Effector memory CD4-positive, alpha-beta T cell (primary cell): ENCODE measurements at regions not wholly inside any gene's neighbourhood (a gene's known extent, or its start where the extent isn't known, plus 50 kb on each side); places are given as distances from the start of the nearest gene placed in this dataset.

Experiments
- DNase-seq, 3 donors: peaks; one replicate each; pipeline ENCODE4 v3.0.0-alpha.2; 2020
- H3K27ac ChIP-seq: 2 replicates; pipeline ENCODE4 v1.7.0; 2013; ENCODE audit warnings: mild to moderate bottlenecking, low read length, moderate library complexity; ENCODE audit not compliant: insufficient read depth, poor library complexity, severe bottlenecking
- H3K27me3 ChIP-seq: replicated peaks from 2 replicates; pipeline ENCODE4 v1.7.0; 2013; ENCODE audit warnings: mild to moderate bottlenecking, low read length; ENCODE audit not compliant: insufficient read depth, control insufficient read depth, poor library complexity, severe bottlenecking
- H3K36me3 ChIP-seq: 2 replicates; pipeline ENCODE4 v1.7.0; 2013; ENCODE audit warnings: mild to moderate bottlenecking, low read length, moderate library complexity; ENCODE audit not compliant: control insufficient read depth, insufficient read depth
- H3K4me1 ChIP-seq: 2 replicates; pipeline ENCODE4 v1.7.0; 2013; ENCODE audit warnings: low read length, mild to moderate bottlenecking; ENCODE audit not compliant: control insufficient read depth, insufficient read depth, poor library complexity, severe bottlenecking
- H3K4me3 ChIP-seq: 2 replicates; pipeline ENCODE4 v1.7.0; 2013; ENCODE audit warnings: low read length, low read depth, mild to moderate bottlenecking; ENCODE audit not compliant: insufficient read depth, poor library complexity, severe bottlenecking
- H3K9me3 ChIP-seq: 2 replicates; pipeline ENCODE4 v1.7.0; 2013; ENCODE audit warnings: mild to moderate bottlenecking, low read length, moderate library complexity; ENCODE audit not compliant: control insufficient read depth

- H3K27ac ChIP-seq, result no peak overlapping the region
- no peak for DNase-seq
Observed at GRCh38 chr6:44569931-44570385, 182.5 kb downstream of the CDC5L start.

GRCh38 chr6:44571510-44571909 is 184.0 kb downstream of the CDC5L start:
- H3K36me3 ChIP-seq, result no peaks in the 10 kb centered on the region
- no peak for DNase-seq
- H3K27ac ChIP-seq, result no peak overlapping the region
- no peaks in the 10 kb centered on the region for H3K4me1 ChIP-seq
- H3K4me3 ChIP-seq, result no peak overlapping the region
- no peaks in the 10 kb centered on the region for H3K9me3 ChIP-seq
- H3K27me3 ChIP-seq, result no peaks in the 10 kb centered on the region

More at GRCh38 chr6:44569931-44570385, 182.5 kb downstream of the CDC5L start:
- H3K4me1 ChIP-seq, result no peaks in the 10 kb centered on the region
- H3K4me3 ChIP-seq, result no peak overlapping the region
- H3K9me3 ChIP-seq, result no peaks in the 10 kb centered on the region
- H3K27me3 ChIP-seq, result no peaks in the 10 kb centered on the region
- no peaks in the 10 kb centered on the region for H3K36me3 ChIP-seq

GRCh38 chr6:44572346-44572745 is 184.8 kb downstream of the CDC5L start:
- Histone ChIP-seq H3K27ac (no peak overlapping the region), H3K4me1 (no peaks in the 10 kb centered on the region), H3K9me3 (no peaks in the 10 kb centered on the region), H3K36me3 (no peaks in the 10 kb centered on the region), H3K27me3 (no peaks in the 10 kb centered on the region), H3K4me3 (no peak overlapping the region)
- DNase-seq, result no peak

- Histone ChIP-seq H3K36me3 (no peaks in the 10 kb centered on the region), H3K27ac (no peak overlapping the region)
- no peak for DNase-seq
Observed at GRCh38 chr6:44575644-44576043, 188.1 kb downstream of the CDC5L start.

GRCh38 chr6:44576132-44576631 is 188.7 kb downstream of the CDC5L start:
- no peaks in the 10 kb centered on the region for H3K4me1 ChIP-seq
- no peak overlapping the region for H3K4me3 ChIP-seq
- H3K36me3 ChIP-seq, result no peaks in the 10 kb centered on the region
- DNase-seq, result no peak
- H3K9me3 ChIP-seq, result no peaks in the 10 kb centered on the region
- H3K27ac ChIP-seq, result no peak overlapping the region
- no peaks in the 10 kb centered on the region for H3K27me3 ChIP-seq

More at GRCh38 chr6:44575644-44576043, 188.1 kb downstream of the CDC5L start:
- no peaks in the 10 kb centered on the region for H3K9me3 ChIP-seq
- no peaks in the 10 kb centered on the region for H3K27me3 ChIP-seq
- no peak overlapping the region for H3K4me3 ChIP-seq
- H3K4me1 ChIP-seq, result no peaks in the 10 kb centered on the region

- no peaks in the 10 kb centered on the region for H3K4me1 ChIP-seq
- DNase-seq, result no peak
- no peak overlapping the region for H3K4me3 ChIP-seq
- H3K36me3 ChIP-seq, result no peaks in the 10 kb centered on the region
- H3K27me3 ChIP-seq, result no peaks in the 10 kb centered on the region
- no peak overlapping the region for H3K27ac ChIP-seq
- no peaks in the 10 kb centered on the region for H3K9me3 ChIP-seq
Observed at GRCh38 chr6:44580901-44581300, 193.4 kb downstream of the CDC5L start.

- Histone ChIP-seq H3K27me3 (no peaks in the 10 kb centered on the region), H3K4me3 (no peak overlapping the region), H3K9me3 (no peaks in the 10 kb centered on the region), H3K4me1 (no peaks in the 10 kb centered on the region), H3K27ac (no peak overlapping the region), H3K36me3 (no peaks in the 10 kb centered on the region)
- DNase-seq, result no peak
Observed at GRCh38 chr6:44582930-44583329, 195.4 kb downstream of the CDC5L start.

- DNase-seq, result no peak
- H3K27me3 ChIP-seq, result no peaks in the 10 kb centered on the region
- H3K9me3 ChIP-seq, result no peaks in the 10 kb centered on the region
- H3K36me3 ChIP-seq, result no peaks in the 10 kb centered on the region
- H3K4me1 ChIP-seq, result no peaks in the 10 kb centered on the region
- H3K27ac ChIP-seq, result no peak overlapping the region
- H3K4me3 ChIP-seq, result no peak overlapping the region
Observed at GRCh38 chr6:44590471-44590870, 203.0 kb downstream of the CDC5L start.

- peak in 1 of 3 donors; percentile 28 for DNase-seq
- H3K27ac ChIP-seq, result no peak overlapping the region
- no peaks in the 10 kb centered on the region for H3K4me1 ChIP-seq
- no peak overlapping the region for H3K4me3 ChIP-seq
- peaks cover under 1% of the 10 kb centered on the region for H3K27me3 ChIP-seq
- H3K36me3 ChIP-seq, result no peaks in the 10 kb centered on the region
- no peaks in the 10 kb centered on the region for H3K9me3 ChIP-seq
Observed at GRCh38 chr6:44593539-44593944, 206.0 kb downstream of the CDC5L start.

GRCh38 chr6:44594481-44594880 is 207.0 kb downstream of the CDC5L start:
- no peak for DNase-seq
- Histone ChIP-seq H3K4me1 (no peaks in the 10 kb centered on the region), H3K27me3 (peaks cover 2% of the 10 kb centered on the region), H3K9me3 (no peaks in the 10 kb centered on the region), H3K27ac (no peak overlapping the region), H3K4me3 (no peak overlapping the region), H3K36me3 (no peaks in the 10 kb centered on the region)
